Epithelial cell of esophagus (primary cell): ENCODE measurements at regions not wholly inside any gene's neighbourhood (a gene's known extent, or its start where the extent isn't known, plus 50 kb on each side); places are given as distances from the start of the nearest gene placed in this dataset.

ENCODE experiments used
- DNase-seq: peaks from one replicate; pipeline ENCODE4 v3.0.0; 2010; ENCODE audit warnings: low read depth
- H3K4me3 ChIP-seq: 2 replicates; pipeline ENCODE4 v1.5.1; 2011; ENCODE audit warnings: mild to moderate bottlenecking, low read length, control low read depth
- CTCF ChIP-seq: IDR thresholded peaks from 2 replicates; pipeline ENCODE4 v1.5.1; 2011; ENCODE audit warnings: low read depth, mild to moderate bottlenecking, low read length, control low read depth, inconsistent platforms; ENCODE audit not compliant: insufficient read depth; ENCODE audit errors: missing control alignments

GRCh38 chr10:36026081-36026480, 384.0 kb upstream of the FZD8 start:
- no peak overlapping the region for H3K4me3 ChIP-seq
- DNase-seq, result peak; percentile 9
- no peak for TF ChIP-seq CTCF

- H3K4me3 ChIP-seq, result no peak overlapping the region
- DNase-seq, result peak; percentile 90
- TF ChIP-seq CTCF, result no peak
Measured at GRCh38 chr10:36023939-36024338, 381.8 kb upstream of the FZD8 start.

- H3K4me3 ChIP-seq, result no peak overlapping the region
- TF ChIP-seq CTCF, result no peak
- DNase-seq, result peak; percentile 6
Measured at GRCh38 chr10:36021096-36021495, 379.0 kb upstream of the FZD8 start.

- DNase-seq, result no peak
- no peak overlapping the region for H3K4me3 ChIP-seq
- TF ChIP-seq CTCF, result no peak
Measured at GRCh38 chr10:36019749-36020148, 377.7 kb upstream of the FZD8 start.

GRCh38 chr10:36018996-36019395, 376.9 kb upstream of the FZD8 start:
- TF ChIP-seq CTCF, result no peak
- DNase-seq, result no peak
- H3K4me3 ChIP-seq, result no peak overlapping the region

- DNase-seq, result peak; percentile 55
- TF ChIP-seq CTCF, result no peak
Measured at GRCh38 chr10:36017137-36017536, 375.0 kb upstream of the FZD8 start.

GRCh38 chr10:36007369-36007768, 365.3 kb upstream of the FZD8 start:
- H3K4me3 ChIP-seq, result no peak overlapping the region
- no peak for TF ChIP-seq CTCF
- no peak for DNase-seq

More at GRCh38 chr10:36017137-36017536, 375.0 kb upstream of the FZD8 start:
- no peak overlapping the region for H3K4me3 ChIP-seq
